NCI-H1105 (cell line): ENCODE measurements at regions not wholly inside any gene's neighbourhood (a gene's known extent, or its start where the extent isn't known, plus 50 kb on each side); places are given as distances from the start of the nearest gene placed in this dataset.
A peak's percentile ranks its signal among the peaks of the same experiment; 100 is the strongest.
"Not testable (repeated sequence)": the region's sequence is repeated elsewhere in the genome, so short reads cannot be mapped to it uniquely, and the experiment has no call there.

ENCODE experiments used
- DNase-seq: peaks from one replicate; lab custom pipeline; 2025; lab: John Stamatoyannopoulos, UW

DNA sequence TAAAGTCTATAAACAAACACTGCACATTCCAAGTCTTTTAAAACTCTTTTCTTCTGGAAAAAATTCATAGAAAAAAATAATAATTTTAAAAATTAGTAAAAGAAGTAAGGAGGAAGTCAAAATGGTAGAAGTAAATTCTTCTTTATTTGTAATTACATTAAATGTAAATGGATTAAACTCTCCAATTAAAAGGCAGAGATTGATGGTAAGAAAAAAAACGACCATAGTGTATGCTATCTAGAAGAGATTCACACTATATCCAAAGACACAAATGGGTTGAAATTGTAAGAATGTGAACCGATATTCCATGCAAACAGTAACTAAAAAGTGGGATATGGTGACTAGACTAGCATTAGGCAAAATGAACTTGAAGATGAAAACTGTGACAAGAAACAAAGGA lies 1196.1 kb upstream of the CDH2 start:
- DNase-seq = no peak

DNA sequence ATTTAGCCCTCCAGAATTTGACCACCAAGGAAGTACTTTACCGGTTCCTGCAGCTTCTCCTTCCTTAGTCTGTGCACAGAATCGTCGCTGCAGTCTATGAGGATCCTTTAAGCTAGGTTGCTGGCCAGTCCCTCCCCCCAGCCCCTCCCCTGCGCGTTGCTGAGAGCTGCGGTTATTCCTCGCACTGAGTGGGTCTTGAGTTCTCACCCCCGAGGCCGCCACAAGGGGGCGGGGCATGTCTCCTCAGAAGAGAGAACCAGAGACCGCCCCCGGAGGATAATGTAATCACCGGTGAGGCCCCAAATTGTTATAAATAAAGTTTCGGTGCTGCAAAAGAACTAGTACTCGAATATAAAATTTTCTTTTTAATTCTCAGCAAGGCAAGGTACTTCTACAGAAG lies 1184.9 kb upstream of the CDH2 start:
- DNase-seq = no peak

GRCh38 chr18:29360659-29361058 lies 1183.7 kb upstream of the CDH2 start:
- not testable (repeated sequence) for DNase-seq

- DNase-seq = not testable (repeated sequence)
Observed at GRCh38 chr18:29359222-29359621, 1182.3 kb upstream of the CDH2 start.

- no peak for DNase-seq
Observed at GRCh38 chr18:29351171-29351570, 1174.2 kb upstream of the CDH2 start.

DNA sequence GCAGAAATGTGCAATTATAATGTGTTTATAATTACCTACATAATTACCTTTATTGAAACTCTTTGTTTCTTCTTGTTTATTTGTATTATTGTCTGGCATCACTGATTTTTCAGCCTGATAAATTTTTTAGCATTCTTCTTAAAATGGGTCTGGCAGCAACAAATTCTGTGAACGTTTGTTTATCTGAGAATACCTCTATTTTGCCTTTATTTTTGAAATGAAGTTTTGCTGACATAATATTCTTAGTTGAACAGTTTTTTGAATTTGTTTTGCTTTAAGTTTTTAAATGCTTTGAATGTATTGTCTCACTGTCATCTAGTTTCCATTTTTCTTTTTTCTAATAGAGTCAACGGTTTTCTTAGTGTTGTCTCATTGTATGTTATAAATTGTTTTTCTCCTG lies 1152.0 kb upstream of the CDH2 start:
- DNase-seq = no peak

DNA sequence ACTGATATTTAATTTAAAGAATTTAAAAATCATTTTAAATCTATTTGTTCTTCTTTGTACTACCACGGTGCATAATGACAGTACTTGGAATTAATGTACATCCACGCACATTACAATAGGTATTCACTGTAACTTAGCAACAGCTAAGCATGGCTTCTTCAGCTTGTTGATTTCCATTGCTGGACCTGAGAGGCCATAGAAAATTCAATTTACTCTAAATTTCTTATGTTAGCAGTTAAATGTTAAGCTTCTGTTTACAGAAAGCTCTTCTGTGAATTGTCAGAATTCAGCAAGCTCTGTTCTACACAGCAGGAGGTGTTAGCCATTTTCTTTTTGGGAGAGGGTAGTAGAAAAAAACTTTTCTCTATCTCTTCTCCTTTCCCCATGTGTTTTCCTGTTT lies 1149.3 kb upstream of the CDH2 start:
- DNase-seq = peak; percentile 15

- no peak for DNase-seq
Observed at GRCh38 chr18:29321561-29321960, 1144.6 kb upstream of the CDH2 start.

GRCh38 chr18:29313312-29313711 lies 1136.4 kb upstream of the CDH2 start:
- no peak for DNase-seq

- no peak for DNase-seq
Observed at GRCh38 chr18:29311580-29311979, 1134.7 kb upstream of the CDH2 start.

DNA sequence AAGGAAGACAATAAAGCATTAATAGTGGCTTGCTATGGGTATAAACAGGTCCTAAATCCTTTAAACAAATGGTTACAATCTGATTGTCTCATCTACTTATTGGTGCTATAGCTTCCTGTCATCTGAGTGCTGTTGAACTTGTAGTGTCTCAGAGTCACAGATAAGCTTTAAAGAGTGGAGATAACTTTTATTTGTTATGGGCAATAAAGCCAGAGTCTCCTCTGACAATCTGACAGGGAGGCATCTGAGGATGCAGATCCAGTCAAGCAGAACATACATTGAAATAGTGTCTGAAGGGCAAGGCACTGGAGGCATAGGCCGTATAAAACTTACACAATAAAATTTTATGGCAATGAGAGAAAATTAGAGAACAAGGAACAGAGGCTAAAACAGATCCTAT lies 1132.4 kb upstream of the CDH2 start:
- DNase-seq = no peak

DNA sequence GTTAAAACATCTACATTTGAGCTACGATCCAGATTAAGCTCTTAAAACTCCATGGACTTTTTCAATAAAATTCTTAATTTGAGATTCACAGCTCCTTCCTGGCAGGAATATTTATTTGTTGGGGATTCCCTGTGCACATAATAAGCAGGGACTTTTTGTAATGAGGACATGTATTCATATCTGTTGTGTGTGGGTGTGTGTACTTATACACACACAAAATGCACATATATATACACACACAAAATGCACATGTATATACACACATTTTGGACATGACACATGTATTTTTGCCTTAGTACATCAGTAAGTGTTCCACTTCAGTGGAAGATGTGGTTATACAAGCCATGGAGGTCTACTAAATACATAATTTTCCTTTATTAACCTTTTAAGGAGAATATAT lies 1131.1 kb upstream of the CDH2 start:
- no peak for DNase-seq

DNA sequence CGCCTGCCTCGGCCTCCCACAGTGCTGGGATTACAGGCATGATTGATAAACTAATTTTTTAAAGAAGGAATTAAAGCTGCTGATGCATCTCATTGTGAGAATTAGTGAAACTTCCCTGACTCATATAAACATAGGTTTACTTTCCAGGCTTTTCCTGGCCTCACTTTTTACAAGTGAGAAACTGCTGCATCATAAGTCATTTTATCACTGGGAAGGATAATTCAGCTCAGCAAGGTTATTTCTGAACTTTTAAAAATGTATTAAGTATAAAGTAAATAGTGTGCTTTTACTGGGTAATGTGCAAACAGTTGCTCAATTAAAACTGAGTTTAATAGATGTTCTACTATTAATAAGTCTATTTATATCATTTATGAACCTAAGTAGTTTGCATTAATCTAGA lies 1130.3 kb upstream of the CDH2 start:
- DNase-seq = no peak

- DNase-seq = no peak
Observed at GRCh38 chr18:29305516-29305915, 1128.6 kb upstream of the CDH2 start.

DNA sequence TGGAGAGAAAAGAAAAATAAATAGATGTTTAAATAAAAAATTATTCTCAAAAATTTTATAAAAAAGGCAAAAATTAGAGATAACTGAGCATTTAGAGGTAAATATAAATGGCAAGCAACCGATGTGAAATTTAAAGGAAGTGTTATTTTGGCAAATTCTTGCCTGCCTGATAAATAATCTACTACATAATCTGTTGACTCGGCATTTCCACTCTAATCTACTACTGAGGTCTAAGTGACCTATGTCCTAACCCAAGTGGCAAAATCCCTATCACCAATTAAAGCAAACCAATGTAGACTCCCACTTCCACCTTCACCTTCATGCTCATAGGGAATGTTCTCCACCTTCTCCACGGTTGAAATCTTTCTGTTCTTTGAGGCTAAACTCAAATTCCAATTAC lies 1124.1 kb upstream of the CDH2 start:
- no peak for DNase-seq

DNA sequence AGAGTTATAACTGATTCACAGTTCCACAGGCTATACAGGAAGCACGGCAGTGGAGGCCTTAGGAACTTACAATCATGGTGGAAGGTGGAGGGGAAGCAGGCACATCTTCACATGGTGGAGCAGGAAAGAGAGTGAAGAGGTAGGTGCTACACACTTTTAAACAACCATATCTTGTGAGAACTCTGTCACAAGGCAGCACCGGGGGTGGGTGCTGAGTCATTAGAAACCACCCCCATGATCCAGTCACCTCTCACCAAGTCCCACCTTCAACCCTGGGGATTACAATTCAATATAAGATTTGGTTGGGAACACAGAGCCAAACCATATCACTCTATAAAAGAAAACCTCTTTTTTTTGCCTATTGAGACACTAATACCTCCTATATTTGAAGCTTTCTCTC lies 1108.5 kb upstream of the CDH2 start:
- DNase-seq = no peak

DNA sequence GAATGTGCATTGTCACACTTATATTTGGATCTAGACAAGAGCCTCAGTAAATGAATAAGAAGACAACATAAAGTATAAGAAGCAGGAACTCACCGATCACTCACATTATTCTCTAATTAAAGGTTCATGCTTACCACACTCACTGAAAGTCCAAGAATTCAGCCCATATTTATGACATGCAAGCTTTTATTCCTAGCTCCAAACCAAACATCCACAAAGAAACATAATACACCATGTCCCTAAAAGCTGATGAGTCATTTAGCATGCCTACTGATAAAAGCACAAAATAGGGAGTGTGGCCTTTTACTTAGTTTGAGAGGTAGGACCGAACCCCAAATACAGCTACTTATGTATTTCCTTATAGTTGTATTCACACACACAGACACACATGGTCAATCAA lies 1094.6 kb upstream of the CDH2 start:
- no peak for DNase-seq

GRCh38 chr18:29259838-29260237 lies 1082.9 kb upstream of the CDH2 start:
- no peak for DNase-seq

DNA sequence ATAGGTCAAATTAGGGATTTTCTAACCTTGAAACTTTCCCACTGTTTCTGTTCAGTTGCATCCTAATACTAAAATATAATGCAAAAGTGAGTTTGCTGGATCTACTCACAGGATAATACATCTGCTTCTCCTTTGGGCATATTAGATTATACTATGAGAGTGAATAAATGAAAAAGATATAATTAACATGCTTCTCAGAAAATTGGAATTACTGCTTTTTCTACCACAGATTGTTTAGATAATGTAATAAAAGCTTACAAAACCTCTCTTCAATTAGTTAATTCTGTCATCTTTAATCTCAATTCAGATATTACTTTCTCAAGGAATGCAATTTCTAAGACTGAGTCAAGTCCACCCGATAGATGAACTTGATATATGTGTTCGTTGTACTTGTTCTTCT lies 1077.2 kb upstream of the CDH2 start:
- DNase-seq = no peak

GRCh38 chr18:29251681-29252080 lies 1074.8 kb upstream of the CDH2 start:
- no peak for DNase-seq

DNA sequence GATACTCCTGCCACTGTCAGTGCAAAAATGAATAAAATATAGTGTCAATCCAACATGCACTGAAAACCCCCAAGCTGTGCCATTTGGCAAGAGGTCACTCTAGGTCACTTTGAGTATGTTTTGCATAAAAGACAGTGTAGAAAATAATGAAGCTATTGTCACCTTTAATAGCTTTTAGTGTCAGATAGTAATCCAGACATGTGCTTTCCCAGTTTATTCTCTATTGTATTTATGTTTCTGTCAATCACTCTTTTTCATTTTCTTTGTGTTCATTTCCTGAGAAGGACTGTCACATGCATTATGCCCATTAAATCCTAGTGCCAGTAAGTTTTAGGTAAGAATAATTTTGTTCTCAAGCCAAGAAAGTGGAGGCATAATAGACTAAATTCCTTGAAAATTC lies 1073.9 kb upstream of the CDH2 start:
- DNase-seq = no peak

GRCh38 chr18:29250259-29250658 lies 1073.3 kb upstream of the CDH2 start:
- DNase-seq = no peak

DNA sequence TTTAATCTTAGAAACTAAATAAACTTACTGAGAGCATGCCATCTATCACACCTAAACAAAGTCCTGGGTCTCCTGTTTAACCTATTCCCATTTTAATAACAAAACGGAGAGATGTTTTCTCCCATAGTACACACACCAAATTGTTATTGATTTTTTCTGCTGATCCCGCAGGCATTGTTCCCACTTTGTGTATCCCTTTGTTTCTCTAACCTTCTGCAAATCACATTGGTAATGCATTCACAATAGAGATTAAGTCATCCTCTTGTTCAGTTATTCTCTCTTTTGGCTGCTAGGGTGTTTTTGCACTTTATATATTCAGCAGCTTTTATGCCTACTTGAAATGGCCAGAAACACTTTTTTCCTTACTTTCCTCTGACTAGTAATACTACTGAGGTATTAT lies 1071.9 kb upstream of the CDH2 start:
- no peak for DNase-seq

DNA sequence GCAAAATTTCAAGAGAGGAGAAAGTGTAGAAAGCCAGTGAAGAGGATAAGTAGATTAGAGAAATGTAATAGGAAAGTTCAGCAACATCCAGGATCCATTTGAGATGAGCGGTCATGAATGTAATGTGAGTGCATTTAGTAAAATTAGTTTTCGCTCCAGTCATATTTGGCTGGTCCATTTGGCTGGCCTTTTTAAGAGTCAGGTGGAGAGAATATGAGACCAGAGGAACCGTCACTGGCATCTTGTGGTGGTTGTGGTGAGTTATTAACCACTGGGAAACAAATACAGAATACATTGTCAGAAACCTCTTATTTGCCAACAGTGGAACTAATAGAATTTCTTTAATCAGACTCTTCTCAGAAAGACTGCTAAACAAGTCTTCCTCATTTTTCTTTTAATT lies 1064.3 kb upstream of the CDH2 start:
- no peak for DNase-seq

DNA sequence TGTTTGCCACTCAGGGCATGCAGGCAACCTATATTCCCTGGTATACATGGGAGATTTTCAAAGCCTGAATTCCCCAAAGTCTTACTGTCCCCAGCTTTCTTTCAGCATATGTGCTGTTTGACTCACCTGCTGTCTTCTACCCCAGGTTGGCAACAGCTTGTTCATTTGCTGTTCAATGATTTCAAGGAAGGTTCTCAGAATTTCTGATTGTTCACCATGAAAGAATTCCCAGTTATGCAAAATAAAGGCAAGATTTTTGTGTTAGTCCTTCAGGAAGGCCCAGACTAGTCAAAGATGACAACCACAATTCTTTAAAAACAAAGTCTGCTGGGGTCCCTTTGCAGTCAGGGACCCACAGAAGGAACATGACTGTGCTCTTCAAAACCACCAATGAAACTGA lies 1057.8 kb upstream of the CDH2 start:
- no peak for DNase-seq
